IMR-90 (cell line): ENCODE measurements at regions not wholly inside any gene's neighbourhood (a gene's known extent, or its start where the extent isn't known, plus 50 kb on each side); places are given as distances from the start of the nearest gene placed in this dataset.

ENCODE experiments used
- CEBPB ChIP-seq: IDR thresholded peaks from 2 replicates; pipeline ENCODE4 v1.6.1; 2012; ENCODE audit warnings: low read depth, low read length, improper control_type of control experiment
- CHD1 ChIP-seq: IDR thresholded peaks from 2 replicates; pipeline ENCODE4 v1.6.1; 2012; ENCODE audit warnings: low read depth, low read length, improper control_type of control experiment
- ELK1 ChIP-seq: fragments of 150-350 bp; IDR thresholded peaks from 2 replicates; pipeline ENCODE4 v1.6.1; 2016; ENCODE audit warnings: low read depth, mild to moderate bottlenecking, low read length, moderate library complexity, borderline replicate concordance
- NFE2L2 ChIP-seq: fragments of 150-350 bp; IDR thresholded peaks from 2 replicates; pipeline ENCODE4 v1.6.1; 2016; ENCODE audit warnings: low read depth, mild to moderate bottlenecking, low read length
- POLR2A ChIP-seq: IDR thresholded peaks from 2 replicates; pipeline ENCODE4 v1.6.1; 2012; ENCODE audit warnings: mild to moderate bottlenecking, low read depth, low read length
- RAD21 ChIP-seq: IDR thresholded peaks from 2 replicates; pipeline ENCODE4 v1.6.1; 2012; ENCODE audit warnings: low read length, improper control_type of control experiment
- RCOR1 ChIP-seq: IDR thresholded peaks from 2 replicates; pipeline ENCODE4 v1.6.1; 2012; ENCODE audit warnings: mild to moderate bottlenecking, low read length, improper control_type of control experiment; ENCODE audit not compliant: insufficient replicate concordance
- RFX5 ChIP-seq: IDR thresholded peaks from 2 replicates; pipeline ENCODE4 v1.8.0; 2012; ENCODE audit warnings: low read depth, mild to moderate bottlenecking, low read length, moderate library complexity
- SMC3 ChIP-seq: fragments of 150-350 bp; IDR thresholded peaks from 2 replicates; pipeline ENCODE4 v1.6.1; 2016; ENCODE audit warnings: low read depth, mild to moderate bottlenecking, antibody characterized with exemption, low read length, moderate library complexity
- TF ChIP-seq, protein P1 (sequence below): conservative IDR thresholded peaks from 2 replicates; pipeline ENCODE4 v1.5.1; 2012; ENCODE audit warnings: mild to moderate bottlenecking, low read depth, low read length, improper control_type of control experiment
- TF ChIP-seq, protein P2 (sequence below): fragments of 150-350 bp; IDR thresholded peaks from 2 replicates; pipeline ENCODE4 v1.6.1; 2017; ENCODE audit warnings: mild to moderate bottlenecking, antibody characterized with exemption, low read length, low read depth

GRCh38 chr1:98331243-98331642 lies 330.3 kb upstream of the SNX7 start:
- TF ChIP-seq CHD1 (no peak), POLR2A (no peak), NFE2L2 (no peak), RCOR1 (no peak), CEBPB (no peak), RFX5 (no peak), RAD21 (no peak), SMC3 (no peak), ELK1 (no peak)
- TF ChIP-seq, protein P1, sequence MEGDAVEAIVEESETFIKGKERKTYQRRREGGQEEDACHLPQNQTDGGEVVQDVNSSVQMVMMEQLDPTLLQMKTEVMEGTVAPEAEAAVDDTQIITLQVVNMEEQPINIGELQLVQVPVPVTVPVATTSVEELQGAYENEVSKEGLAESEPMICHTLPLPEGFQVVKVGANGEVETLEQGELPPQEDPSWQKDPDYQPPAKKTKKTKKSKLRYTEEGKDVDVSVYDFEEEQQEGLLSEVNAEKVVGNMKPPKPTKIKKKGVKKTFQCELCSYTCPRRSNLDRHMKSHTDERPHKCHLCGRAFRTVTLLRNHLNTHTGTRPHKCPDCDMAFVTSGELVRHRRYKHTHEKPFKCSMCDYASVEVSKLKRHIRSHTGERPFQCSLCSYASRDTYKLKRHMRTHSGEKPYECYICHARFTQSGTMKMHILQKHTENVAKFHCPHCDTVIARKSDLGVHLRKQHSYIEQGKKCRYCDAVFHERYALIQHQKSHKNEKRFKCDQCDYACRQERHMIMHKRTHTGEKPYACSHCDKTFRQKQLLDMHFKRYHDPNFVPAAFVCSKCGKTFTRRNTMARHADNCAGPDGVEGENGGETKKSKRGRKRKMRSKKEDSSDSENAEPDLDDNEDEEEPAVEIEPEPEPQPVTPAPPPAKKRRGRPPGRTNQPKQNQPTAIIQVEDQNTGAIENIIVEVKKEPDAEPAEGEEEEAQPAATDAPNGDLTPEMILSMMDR, result no peak
- TF ChIP-seq, protein P2, sequence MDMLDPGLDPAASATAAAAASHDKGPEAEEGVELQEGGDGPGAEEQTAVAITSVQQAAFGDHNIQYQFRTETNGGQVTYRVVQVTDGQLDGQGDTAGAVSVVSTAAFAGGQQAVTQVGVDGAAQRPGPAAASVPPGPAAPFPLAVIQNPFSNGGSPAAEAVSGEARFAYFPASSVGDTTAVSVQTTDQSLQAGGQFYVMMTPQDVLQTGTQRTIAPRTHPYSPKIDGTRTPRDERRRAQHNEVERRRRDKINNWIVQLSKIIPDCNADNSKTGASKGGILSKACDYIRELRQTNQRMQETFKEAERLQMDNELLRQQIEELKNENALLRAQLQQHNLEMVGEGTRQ, result no peak
